ELF-1 (cell line): ENCODE measurements at regions not wholly inside any gene's neighbourhood (a gene's known extent, or its start where the extent isn't known, plus 50 kb on each side); places are given as distances from the start of the nearest gene placed in this dataset.
"Not testable (repeated sequence)": the region's sequence is repeated elsewhere in the genome, so short reads cannot be mapped to it uniquely, and the experiment has no call there.

ENCODE experiments used
- DNase-seq: peaks from one replicate; pipeline ENCODE4 v3.0.0-alpha.2; 2016; ENCODE audit warnings: low read depth, low spot score

DNA sequence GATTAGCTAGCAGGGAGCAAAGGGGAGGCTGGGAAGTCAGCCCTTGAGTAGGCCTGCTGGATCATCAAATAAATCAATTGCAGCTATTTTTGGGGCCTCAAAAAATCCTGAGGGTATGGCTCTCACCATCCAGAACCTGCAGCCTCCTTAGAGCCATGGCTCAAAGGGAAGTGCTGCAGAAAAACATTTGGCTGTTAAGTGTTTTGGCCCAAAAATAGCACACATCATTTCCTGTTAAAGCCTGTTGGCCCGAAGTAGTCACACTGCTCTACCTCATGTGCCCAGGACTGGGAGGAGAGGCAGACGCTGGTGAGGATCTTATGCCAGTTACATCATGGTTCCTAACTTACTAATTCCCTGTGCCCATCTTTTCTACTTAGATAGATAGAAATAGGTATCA is 176.8 kb upstream of the PLGLB1 start:
- DNase-seq, result not testable (repeated sequence)

DNA sequence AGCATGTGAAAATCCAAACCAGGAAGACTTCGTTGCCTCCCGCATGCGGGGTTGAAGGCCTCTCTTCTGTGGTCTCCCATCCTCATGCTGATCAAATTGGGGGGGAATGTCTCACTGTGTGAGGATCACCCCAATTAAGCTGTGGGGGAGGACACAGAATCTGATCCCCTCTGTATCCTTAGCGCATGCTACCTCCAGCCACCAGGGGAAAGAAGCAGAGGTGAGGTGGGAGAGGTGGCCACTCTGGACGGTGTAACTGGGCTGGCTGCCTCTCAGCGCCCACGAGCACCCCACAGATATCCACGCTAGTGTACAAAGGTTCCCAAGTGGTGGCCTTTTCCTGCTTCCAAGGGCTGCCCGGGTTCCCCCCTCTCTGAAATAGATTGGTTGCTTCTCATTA is 177.6 kb upstream of the PLGLB1 start:
- not testable (repeated sequence) for DNase-seq

DNA sequence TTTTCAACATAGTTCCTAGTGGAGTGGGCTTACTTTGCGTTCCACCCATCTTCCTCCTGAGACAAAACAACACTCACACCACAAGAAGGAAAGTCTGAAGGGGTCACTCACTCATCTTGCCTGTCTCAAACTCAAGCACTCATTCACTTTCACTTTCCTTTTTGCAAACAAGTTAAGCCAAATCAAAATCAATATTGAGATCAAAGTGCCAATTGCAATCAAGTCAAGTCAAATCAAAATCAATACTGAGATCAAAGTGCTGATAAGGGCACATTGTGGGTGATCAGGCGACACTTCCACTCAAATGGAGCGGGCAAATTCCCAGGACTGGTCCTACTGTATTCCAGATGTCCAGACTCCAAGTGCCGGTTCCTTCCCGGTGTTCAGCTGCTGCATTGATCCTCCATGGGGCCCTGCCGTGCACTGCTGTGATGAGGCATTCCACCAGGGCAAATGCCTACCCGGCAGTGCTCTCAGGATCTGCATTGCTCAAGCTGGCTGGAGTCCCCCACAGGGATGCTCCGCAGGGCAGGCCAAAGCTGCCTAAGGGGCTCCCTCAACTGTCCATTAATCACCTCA is 183.0 kb upstream of the PLGLB1 start:
- not testable (repeated sequence) for DNase-seq

DNA sequence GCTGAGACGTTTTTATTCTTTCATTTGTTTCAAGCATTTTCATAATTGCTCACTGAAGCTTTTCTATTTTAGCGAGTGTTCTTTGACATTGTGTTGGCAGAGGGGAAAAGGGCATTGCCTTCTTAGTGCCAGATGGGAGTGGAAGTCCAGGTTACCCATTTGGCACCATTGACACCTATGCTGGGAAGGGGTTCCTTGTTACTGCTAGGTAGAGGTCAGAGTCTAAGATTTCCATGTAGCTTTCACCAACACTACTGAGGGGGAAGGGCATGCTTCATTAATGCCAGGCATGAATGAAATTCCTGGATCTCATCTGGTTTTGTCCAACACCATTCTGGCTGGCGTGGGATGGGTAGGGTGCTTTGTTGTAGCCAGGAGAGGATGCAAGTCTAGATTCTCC is 191.3 kb upstream of the PLGLB1 start:
- DNase-seq, result not testable (repeated sequence)

DNA sequence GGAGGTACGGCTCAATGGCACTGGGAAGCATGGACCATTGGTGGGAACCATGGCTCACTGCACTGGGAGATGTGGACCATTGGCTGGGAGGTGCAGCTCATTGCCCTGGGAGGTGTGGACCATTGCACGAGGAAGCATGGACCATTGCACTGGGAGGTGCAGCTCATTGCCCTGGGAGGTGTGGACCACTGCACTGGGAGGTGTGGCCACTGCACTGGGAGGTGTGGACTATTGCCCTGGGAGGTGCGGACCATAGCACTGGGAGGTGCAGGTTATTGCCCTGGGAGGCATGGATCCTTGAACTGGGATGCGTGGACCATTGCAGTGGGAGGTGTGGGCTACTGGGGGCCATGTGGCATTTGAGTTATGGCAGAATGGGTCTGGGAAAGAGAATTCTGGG is 195.4 kb upstream of the PLGLB1 start:
- not testable (repeated sequence) for DNase-seq

DNA sequence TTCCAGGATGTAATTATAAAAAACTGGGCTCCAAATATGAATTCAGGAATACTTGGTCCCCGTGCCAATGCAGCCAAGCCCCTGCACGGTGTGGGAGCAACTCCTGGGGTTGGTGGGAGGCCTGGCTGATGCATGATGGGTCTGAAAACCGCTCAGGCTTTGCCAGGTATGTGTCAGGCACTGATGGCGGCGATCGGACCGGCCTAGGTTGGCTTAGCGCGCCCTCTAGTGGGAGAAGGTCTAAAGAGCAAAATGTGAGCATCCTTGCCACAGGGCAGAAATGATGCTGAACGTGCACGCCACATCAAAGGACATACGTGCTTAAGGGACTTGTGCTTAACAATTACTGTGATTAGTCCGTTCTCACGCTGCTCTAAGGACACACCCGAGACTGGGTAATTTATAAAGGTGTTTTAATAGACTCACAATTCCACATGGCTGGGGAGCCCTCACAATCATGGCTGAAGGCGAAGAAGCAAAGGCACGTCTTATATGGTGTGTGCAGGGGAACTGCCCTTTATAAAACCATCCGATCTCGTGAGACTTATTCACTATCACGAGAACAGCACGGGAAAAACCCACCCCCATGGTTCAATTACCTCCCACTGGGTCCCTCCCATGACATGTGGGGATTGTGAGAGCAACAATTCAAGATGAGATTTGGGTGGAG is 196.2 kb upstream of the PLGLB1 start:
- DNase-seq, result not testable (repeated sequence)

DNA sequence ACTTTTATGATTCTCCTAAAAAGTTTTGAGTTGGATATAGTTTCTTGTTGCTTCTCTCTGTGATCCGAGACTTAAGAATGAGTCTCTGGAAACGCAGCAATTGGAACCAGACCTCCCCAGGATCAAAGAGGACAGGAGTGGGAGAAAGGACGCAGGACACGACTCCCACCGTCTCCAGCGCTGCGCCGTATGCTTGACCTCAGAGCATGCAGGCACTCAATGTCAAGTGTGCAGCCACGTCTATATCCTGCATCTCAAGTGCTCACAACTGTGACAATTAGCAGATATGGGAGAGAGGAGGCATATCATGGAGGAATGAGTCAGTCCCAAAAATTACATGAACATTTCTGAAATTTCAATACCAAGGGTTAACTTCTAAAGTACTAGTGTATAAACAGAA is 199.0 kb upstream of the PLGLB1 start:
- not testable (repeated sequence) for DNase-seq

DNA sequence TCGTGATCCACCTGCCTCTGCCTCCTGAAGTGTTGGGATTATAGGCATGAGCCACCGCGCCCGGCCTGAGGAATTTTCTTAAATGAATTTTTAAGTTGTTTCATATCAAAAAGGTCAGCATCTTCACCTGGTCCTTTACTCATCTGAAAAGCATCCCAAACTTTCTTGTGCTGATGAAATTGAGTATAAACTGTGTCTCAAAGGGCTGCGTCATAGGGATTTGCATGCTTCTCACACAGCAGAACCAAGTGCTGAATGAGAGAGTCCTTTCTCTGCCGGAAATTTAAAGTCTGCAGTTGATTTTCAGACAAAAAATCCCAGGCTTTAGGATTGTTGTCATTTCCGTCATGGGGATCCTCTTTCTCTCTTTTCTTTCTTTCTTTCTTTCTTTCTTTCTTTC is 200.5 kb upstream of the PLGLB1 start:
- DNase-seq, result not testable (repeated sequence)

GRCh38 chr2:87223873-87224272 is 202.2 kb upstream of the PLGLB1 start:
- not testable (repeated sequence) for DNase-seq

DNA sequence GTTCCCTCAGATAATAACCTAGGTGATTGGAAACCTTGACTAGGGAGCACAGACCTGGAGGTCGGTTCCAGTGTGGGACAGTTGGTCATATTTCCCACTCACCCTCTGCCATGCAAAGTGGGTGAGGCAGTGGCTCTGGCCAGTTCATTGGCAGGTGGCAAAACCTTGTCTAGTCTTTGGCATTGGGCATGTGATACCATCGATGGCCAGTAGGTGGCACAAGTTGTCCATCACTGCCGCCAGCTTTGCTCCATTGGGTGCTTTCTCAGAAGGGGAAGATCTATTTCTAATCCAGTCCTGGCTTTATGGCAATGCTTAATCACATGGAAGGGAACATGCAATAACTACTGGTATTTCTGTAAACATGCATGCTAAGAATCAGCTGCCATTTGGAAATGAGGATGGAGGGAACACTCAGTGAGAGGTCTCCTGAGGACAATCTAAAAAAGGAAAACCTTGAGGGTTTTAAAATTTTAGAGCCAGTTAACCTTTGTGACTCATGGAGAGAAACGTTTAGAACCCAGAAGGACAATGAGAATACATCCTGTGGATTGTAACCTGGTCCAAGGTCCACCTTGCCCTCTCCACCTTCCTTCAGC is 207.5 kb upstream of the PLGLB1 start:
- DNase-seq, result not testable (repeated sequence)

- DNase-seq, result not testable (repeated sequence)
Measured at GRCh38 chr2:87229964-87230363, 208.3 kb upstream of the PLGLB1 start.

- DNase-seq, result not testable (repeated sequence)
Measured at GRCh38 chr2:87235333-87235981, 213.8 kb upstream of the PLGLB1 start.

DNA sequence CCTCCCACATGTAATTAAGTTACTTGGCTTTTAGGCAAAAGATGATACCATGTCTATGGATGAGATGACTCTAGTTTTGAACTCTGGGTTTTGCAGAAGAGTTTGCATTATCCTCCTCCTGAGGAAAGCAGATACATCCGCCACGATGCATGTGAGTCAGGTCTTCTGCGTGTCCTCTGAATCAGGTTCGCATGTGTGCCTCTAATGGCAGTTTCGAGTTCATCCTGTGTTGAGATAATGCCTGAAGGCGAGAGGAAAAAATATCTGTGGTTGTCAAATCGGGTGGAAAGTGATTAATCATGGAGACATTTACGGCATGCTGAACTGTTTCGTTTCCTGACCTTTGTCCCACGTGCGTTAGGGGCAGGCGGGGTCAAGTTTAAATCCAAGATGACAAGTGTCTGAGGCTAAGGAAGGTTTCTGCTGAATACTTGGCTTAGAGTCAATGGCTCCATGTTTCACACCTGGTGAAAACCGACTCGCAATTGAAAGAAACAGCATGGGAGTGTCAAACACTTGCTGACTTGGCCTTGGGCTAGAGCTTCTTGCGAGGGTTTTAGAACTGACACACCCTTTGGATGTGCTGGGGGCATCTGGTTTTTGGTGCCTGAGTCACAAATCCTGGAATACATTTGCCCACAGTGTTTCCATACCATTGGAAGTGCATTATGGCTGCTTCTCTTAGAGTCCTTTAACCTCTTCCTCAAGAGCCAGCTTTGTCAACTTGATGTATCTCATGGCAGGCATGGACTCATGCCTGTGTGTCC is 216.1 kb upstream of the PLGLB1 start:
- DNase-seq, result not testable (repeated sequence)

DNA sequence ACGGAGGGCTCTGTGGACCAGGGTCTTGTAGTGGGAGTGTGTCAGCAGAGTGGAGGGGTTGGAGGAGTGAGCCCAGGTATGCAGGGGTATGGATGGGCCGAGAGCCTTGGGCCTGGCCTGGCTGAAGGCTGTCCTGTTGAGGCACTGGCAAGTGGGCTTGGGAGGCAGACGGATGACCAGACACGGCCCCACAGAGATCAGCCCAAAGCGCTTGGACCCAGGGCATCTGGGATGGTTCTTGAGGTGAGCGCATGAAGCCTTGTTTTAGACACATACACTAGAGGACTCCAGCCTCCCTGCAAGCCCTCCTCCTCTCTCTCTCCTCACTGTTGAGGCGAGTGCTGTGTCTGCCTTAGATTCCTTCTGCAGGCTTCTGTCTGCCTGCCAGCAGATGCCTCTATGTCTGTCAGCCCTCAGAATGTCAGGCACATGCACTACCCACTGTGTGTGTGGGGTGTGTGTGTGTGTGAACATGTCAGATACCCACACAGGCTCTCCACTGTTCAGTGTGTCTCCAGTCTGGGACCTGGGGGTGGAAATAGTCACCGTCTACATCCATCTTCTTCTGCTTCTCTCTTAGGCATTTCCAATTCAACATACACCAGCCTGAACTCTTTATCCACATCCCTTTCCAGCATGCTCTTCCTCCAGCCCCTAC is 218.0 kb upstream of the PLGLB1 start:
- not testable (repeated sequence) for DNase-seq

GRCh38 chr2:87246066-87246717 is 224.5 kb upstream of the PLGLB1 start:
- not testable (repeated sequence) for DNase-seq

- not testable (repeated sequence) for DNase-seq
Measured at GRCh38 chr2:87252046-87252445, 230.4 kb upstream of the PLGLB1 start.

- not testable (repeated sequence) for DNase-seq
Measured at GRCh38 chr2:87254562-87254961, 232.9 kb upstream of the PLGLB1 start.

GRCh38 chr2:87255410-87255809 is 233.8 kb upstream of the PLGLB1 start:
- not testable (repeated sequence) for DNase-seq

DNA sequence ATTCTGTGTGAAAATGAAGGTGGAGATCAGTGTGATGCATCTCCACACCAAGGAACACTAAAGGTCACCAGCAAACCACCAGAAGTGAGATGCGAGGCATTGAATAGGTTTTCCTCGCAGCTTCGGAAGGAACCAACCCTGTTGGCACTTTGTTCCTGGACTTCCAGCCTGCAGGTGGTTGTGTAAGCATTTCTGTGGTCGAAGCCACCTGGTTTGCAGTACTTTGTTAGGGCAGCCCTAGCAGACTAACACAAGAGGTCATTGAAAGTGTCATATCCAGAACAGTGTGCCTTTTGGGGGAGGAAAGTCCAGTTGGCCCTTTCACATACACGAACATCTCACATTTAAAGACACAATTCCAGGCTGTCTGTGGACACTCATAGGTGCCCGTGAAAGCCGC is 237.2 kb upstream of the PLGLB1 start:
- not testable (repeated sequence) for DNase-seq

DNA sequence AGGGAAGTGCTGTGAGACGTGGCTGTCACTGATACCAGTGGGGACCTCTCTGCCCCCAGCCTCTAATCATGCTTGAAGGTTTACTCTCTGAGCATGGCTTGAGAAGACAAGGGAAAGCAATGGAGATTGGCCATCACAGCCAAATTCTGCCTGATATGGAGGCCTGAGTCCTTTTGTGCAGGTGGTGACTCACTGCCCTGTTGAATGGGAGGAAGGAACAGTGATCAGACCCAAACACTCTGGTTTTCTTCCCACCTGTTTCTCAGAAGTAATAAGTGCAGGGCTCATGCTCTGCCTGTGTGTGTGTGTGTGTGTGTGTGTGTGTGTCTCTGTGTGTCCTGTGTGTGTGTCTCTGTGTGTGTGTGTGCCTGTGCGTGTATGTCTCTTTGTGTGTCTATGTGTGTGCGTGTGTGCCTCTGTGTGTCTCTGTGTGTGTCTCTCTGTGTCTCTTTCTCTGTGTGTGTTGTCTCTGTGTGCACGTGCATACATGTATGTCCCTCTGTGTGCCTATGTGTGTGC is 240.6 kb upstream of the PLGLB1 start:
- not testable (repeated sequence) for DNase-seq
